ENCODE measurements at regions not wholly inside any gene's neighbourhood (a gene's known extent, or its start where the extent isn't known, plus 50 kb on each side); places are given as distances from the start of the nearest gene placed in this dataset.

DNA sequence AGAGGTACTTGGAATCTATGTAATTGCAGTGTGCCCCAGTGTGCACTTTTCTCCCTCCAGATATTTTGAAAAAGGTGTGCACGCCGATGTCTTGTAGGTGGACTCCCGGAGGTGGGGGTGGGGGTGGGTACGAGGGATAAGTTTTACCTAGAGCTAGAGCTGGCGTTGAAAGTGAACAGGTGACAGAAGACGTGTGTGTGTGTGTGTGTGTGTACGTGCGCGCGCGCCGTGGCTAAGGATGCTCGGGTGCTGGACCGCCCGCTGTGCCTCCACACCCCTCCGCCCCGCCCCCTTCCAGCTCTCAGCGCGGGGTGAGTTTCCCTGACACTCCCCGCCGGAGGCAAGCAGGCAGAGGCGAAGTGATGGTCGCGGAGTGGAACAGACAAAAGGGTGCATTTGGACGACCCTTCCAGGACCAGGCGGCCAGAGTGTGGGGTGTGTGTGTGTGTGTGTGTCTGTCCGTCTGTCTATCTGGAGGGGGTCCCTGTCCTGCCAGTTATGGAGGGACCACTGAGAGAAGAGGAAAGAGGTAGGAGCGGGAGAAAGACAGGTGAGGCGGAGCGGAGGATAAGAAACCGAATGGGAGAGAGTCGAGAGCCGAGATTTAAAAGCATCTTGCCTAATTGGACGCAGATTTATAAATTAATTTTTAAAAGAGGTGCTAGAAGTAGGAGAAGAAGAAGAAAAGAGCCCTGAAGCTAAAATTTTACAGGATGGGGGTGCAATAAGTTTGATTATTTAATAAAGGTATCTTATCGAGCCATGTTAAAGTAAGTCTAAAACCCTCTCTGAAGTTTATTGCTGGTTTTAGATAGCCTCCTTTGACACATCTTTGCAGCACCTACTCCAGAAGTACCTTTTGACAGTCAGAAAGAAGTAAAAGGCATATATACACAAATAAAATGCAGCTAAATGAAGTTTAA, 335.8 kb upstream of the THRB start:
- peak; percentile 56 for TF ChIP-seq EZH2 (IDR thresholded peaks at IDR 0.05; ENCODE audit: low read length)
- TF ChIP-seq, protein P1, sequence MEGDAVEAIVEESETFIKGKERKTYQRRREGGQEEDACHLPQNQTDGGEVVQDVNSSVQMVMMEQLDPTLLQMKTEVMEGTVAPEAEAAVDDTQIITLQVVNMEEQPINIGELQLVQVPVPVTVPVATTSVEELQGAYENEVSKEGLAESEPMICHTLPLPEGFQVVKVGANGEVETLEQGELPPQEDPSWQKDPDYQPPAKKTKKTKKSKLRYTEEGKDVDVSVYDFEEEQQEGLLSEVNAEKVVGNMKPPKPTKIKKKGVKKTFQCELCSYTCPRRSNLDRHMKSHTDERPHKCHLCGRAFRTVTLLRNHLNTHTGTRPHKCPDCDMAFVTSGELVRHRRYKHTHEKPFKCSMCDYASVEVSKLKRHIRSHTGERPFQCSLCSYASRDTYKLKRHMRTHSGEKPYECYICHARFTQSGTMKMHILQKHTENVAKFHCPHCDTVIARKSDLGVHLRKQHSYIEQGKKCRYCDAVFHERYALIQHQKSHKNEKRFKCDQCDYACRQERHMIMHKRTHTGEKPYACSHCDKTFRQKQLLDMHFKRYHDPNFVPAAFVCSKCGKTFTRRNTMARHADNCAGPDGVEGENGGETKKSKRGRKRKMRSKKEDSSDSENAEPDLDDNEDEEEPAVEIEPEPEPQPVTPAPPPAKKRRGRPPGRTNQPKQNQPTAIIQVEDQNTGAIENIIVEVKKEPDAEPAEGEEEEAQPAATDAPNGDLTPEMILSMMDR (optimal IDR thresholded peaks at IDR 0.05 in 1 of 3, IDR thresholded peaks at IDR 0.05 in 1 of 3, conservative IDR thresholded peaks at IDR 0.05 in 1 of 3; ENCODE audit: extremely low read depth in 1 of 3, insufficient read depth in 2 of 3, low read length in 3 of 3) = no peak
- Histone ChIP-seq H3K4me2 (ENCODE audit: control insufficient read depth, extremely low read depth, insufficient read depth, low read depth, low read length) (peak overlapping the region; percentile 41), H3K36me3 (ENCODE audit: control insufficient read depth in 2 of 2, extremely low read depth in 1 of 2, insufficient read depth in 2 of 2, low read length in 2 of 2) (no peaks in the 10 kb centered on the region), H3K79me2 (ENCODE audit: control insufficient read depth, insufficient read depth, low read length) (no peaks in the 10 kb centered on the region), H3K9me1 (ENCODE audit: control insufficient read depth, extremely low read depth, insufficient read depth, low read length) (no peaks in the 10 kb centered on the region), H2AFZ (ENCODE audit: control insufficient read depth, low read length) (no peak overlapping the region), H3K4me3 (ENCODE audit: control insufficient read depth in 2 of 3, extremely low read depth in 1 of 3, insufficient read depth in 2 of 3, low read depth in 1 of 3, low read length in 3 of 3) (no peak overlapping the region), H3K27me3 (ENCODE audit: control insufficient read depth, extremely low read depth, insufficient read depth, low read length) (peaks cover 35% of the 10 kb centered on the region), H3K9me3 (ENCODE audit: control insufficient read depth, low read depth, low read length) (no peaks in the 10 kb centered on the region), H3K4me1 (ENCODE audit: control insufficient read depth, extremely low read depth, insufficient read depth, low read length) (peaks cover 3% of the 10 kb centered on the region), H3K27ac (ENCODE audit: control insufficient read depth, insufficient read depth, low read length) (no peak overlapping the region), H3K9ac (ENCODE audit: control insufficient read depth, extremely low read depth, insufficient read depth, low read length) (no peak overlapping the region), H4K20me1 (ENCODE audit: control insufficient read depth, extremely low read depth, insufficient read depth, low read length) (no peaks in the 10 kb centered on the region)
- dilution Hi-C loops (cut with MboI; ENCODE audit: extremely low pct_ligation_motif_present, low sequenced_read_pairs) = no loop called here
- FAIRE-seq = no peak
- DNase-seq (ENCODE audit: low read depth, low spot score) = no peak

DNA sequence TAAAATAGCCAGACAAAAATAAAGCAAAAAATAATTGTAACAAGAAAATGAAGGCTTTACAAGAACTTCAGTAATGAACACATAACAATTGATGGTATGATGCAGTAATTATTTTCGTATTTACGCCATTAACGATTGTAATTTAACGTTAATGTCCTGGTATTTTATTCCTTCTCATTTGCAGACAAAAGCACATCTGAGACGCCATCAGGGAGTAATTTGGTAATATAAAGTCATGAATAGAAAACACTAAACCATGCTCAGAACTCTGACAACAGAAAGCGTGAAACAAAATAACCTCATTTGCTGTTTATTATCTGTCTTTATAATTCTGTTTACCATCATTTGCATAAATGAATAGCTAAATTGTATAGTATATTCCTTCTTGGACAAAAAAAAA, 336.6 kb upstream of the THRB start:
- no peak overlapping the region for H2AFZ ChIP-seq (ENCODE audit: control insufficient read depth, low read length)
- FAIRE-seq (no peak), DNase-seq (ENCODE audit: low read depth, low spot score) (no peak)
- H3K4me3 ChIP-seq (ENCODE audit: control insufficient read depth in 2 of 3, extremely low read depth in 1 of 3, insufficient read depth in 2 of 3, low read depth in 1 of 3, low read length in 3 of 3) = no peak overlapping the region
- H4K20me1 ChIP-seq (ENCODE audit: control insufficient read depth, extremely low read depth, insufficient read depth, low read length) = no peaks in the 10 kb centered on the region
- H3K27ac ChIP-seq (ENCODE audit: control insufficient read depth, insufficient read depth, low read length) = no peak overlapping the region
- dilution Hi-C loops (cut with MboI; ENCODE audit: extremely low pct_ligation_motif_present, low sequenced_read_pairs) = no loop called here
- no peak overlapping the region for H3K4me2 ChIP-seq (ENCODE audit: control insufficient read depth, extremely low read depth, insufficient read depth, low read depth, low read length)
- H3K9me1 ChIP-seq (ENCODE audit: control insufficient read depth, extremely low read depth, insufficient read depth, low read length) = no peaks in the 10 kb centered on the region
- peaks cover 3% of the 10 kb centered on the region for H3K4me1 ChIP-seq (ENCODE audit: control insufficient read depth, extremely low read depth, insufficient read depth, low read length)
- no peak overlapping the region for H3K9ac ChIP-seq (ENCODE audit: control insufficient read depth, extremely low read depth, insufficient read depth, low read length)
- H3K9me3 ChIP-seq (ENCODE audit: control insufficient read depth, low read depth, low read length) = no peaks in the 10 kb centered on the region
- H3K79me2 ChIP-seq (ENCODE audit: control insufficient read depth, insufficient read depth, low read length) = no peaks in the 10 kb centered on the region
- TF ChIP-seq, protein P1 (optimal IDR thresholded peaks at IDR 0.05 in 1 of 3, IDR thresholded peaks at IDR 0.05 in 1 of 3, conservative IDR thresholded peaks at IDR 0.05 in 1 of 3; ENCODE audit: extremely low read depth in 1 of 3, insufficient read depth in 2 of 3, low read length in 3 of 3) = no peak
- no peak for TF ChIP-seq EZH2 (IDR thresholded peaks at IDR 0.05; ENCODE audit: low read length)
- no peaks in the 10 kb centered on the region for H3K36me3 ChIP-seq (ENCODE audit: control insufficient read depth in 2 of 2, extremely low read depth in 1 of 2, insufficient read depth in 2 of 2, low read length in 2 of 2)
- H3K27me3 ChIP-seq (ENCODE audit: control insufficient read depth, extremely low read depth, insufficient read depth, low read length) = peaks cover 35% of the 10 kb centered on the region
